ENCODE measurements at regions not wholly inside any gene's neighbourhood (a gene's known extent, or its start where the extent isn't known, plus 50 kb on each side); places are given as distances from the start of the nearest gene placed in this dataset.

GRCh38 chr13:67841071-67841470 lies 610.9 kb upstream of the PCDH9 start:
- Histone ChIP-seq H3K27ac (ENCODE audit: insufficient read depth, low read depth, low read length, poor library complexity, severe bottlenecking) (no peak overlapping the region), H3K4me3 (ENCODE audit: insufficient read depth, low read depth, low read length) (no peak overlapping the region), H3K36me3 (ENCODE audit: control insufficient read depth, insufficient read depth, low read length) (no peaks in the 10 kb centered on the region), H3K4me1 (ENCODE audit: control insufficient read depth, insufficient read depth, low read length) (no peaks in the 10 kb centered on the region), H3K27me3 (ENCODE audit: control insufficient read depth, insufficient read depth, low read length, poor library complexity, severe bottlenecking) (no peaks in the 10 kb centered on the region), H3K9me3 (ENCODE audit: control insufficient read depth, low read length) (no peaks in the 10 kb centered on the region)
- 86 to 88% methylated on average over 7 of the region's 7 CpGs for WGBS, 2 experiments

- Histone ChIP-seq H3K9me3 (ENCODE audit: control insufficient read depth, low read length) (no peaks in the 10 kb centered on the region), H3K27me3 (ENCODE audit: control insufficient read depth, insufficient read depth, low read length, poor library complexity, severe bottlenecking) (no peaks in the 10 kb centered on the region), H3K4me3 (ENCODE audit: insufficient read depth, low read depth, low read length) (no peak overlapping the region), H3K27ac (ENCODE audit: insufficient read depth, low read depth, low read length, poor library complexity, severe bottlenecking) (no peak overlapping the region), H3K36me3 (ENCODE audit: control insufficient read depth, insufficient read depth, low read length) (no peaks in the 10 kb centered on the region), H3K4me1 (ENCODE audit: control insufficient read depth, insufficient read depth, low read length) (no peaks in the 10 kb centered on the region)
These were observed 603.4 kb upstream of the PCDH9 start for GRCh38 chr13:67833564-67833963.

- no peaks in the 10 kb centered on the region for H3K4me1 ChIP-seq (ENCODE audit: control insufficient read depth, insufficient read depth, low read length)
- H3K27ac ChIP-seq (ENCODE audit: insufficient read depth, low read depth, low read length, poor library complexity, severe bottlenecking), result no peak overlapping the region
- WGBS, 2 experiments, result 86 to 93% methylated on average over 3 of the region's 3 CpGs
- H3K4me3 ChIP-seq (ENCODE audit: insufficient read depth, low read depth, low read length), result no peak overlapping the region
- no peaks in the 10 kb centered on the region for H3K36me3 ChIP-seq (ENCODE audit: control insufficient read depth, insufficient read depth, low read length)
- H3K9me3 ChIP-seq (ENCODE audit: control insufficient read depth, low read length), result peaks cover 3% of the 10 kb centered on the region
- no peaks in the 10 kb centered on the region for H3K27me3 ChIP-seq (ENCODE audit: control insufficient read depth, insufficient read depth, low read length, poor library complexity, severe bottlenecking)
These were observed 599.5 kb upstream of the PCDH9 start for GRCh38 chr13:67829641-67830040.

- Histone ChIP-seq H3K4me1 (ENCODE audit: control insufficient read depth, insufficient read depth, low read length) (no peaks in the 10 kb centered on the region), H3K4me3 (ENCODE audit: insufficient read depth, low read depth, low read length) (no peak overlapping the region), H3K27me3 (ENCODE audit: control insufficient read depth, insufficient read depth, low read length, poor library complexity, severe bottlenecking) (no peaks in the 10 kb centered on the region), H3K36me3 (ENCODE audit: control insufficient read depth, insufficient read depth, low read length) (no peaks in the 10 kb centered on the region), H3K27ac (ENCODE audit: insufficient read depth, low read depth, low read length, poor library complexity, severe bottlenecking) (no peak overlapping the region), H3K9me3 (ENCODE audit: control insufficient read depth, low read length) (peaks cover 3% of the 10 kb centered on the region)
These were observed 597.9 kb upstream of the PCDH9 start for GRCh38 chr13:67827992-67828391.

- Histone ChIP-seq H3K4me1 (ENCODE audit: control insufficient read depth, insufficient read depth, low read length) (no peaks in the 10 kb centered on the region), H3K27me3 (ENCODE audit: control insufficient read depth, insufficient read depth, low read length, poor library complexity, severe bottlenecking) (no peaks in the 10 kb centered on the region), H3K36me3 (ENCODE audit: control insufficient read depth, insufficient read depth, low read length) (no peaks in the 10 kb centered on the region), H3K27ac (ENCODE audit: insufficient read depth, low read depth, low read length, poor library complexity, severe bottlenecking) (no peak overlapping the region), H3K4me3 (ENCODE audit: insufficient read depth, low read depth, low read length) (no peak overlapping the region), H3K9me3 (ENCODE audit: control insufficient read depth, low read length) (peaks cover 3% of the 10 kb centered on the region)
- 95 to 96% methylated on average over 2 of the region's 2 CpGs for WGBS, 2 experiments
These were observed 591.5 kb upstream of the PCDH9 start for GRCh38 chr13:67821606-67822005.

- H3K4me1 ChIP-seq (ENCODE audit: control insufficient read depth, insufficient read depth, low read length), result no peaks in the 10 kb centered on the region
- H3K27me3 ChIP-seq (ENCODE audit: control insufficient read depth, insufficient read depth, low read length, poor library complexity, severe bottlenecking), result no peaks in the 10 kb centered on the region
- H3K4me3 ChIP-seq (ENCODE audit: insufficient read depth, low read depth, low read length), result no peak overlapping the region
- no peaks in the 10 kb centered on the region for H3K9me3 ChIP-seq (ENCODE audit: control insufficient read depth, low read length)
- no peaks in the 10 kb centered on the region for H3K36me3 ChIP-seq (ENCODE audit: control insufficient read depth, insufficient read depth, low read length)
- no peak overlapping the region for H3K27ac ChIP-seq (ENCODE audit: insufficient read depth, low read depth, low read length, poor library complexity, severe bottlenecking)
These were observed 576.7 kb upstream of the PCDH9 start for GRCh38 chr13:67806796-67807195.

GRCh38 chr13:67803118-67803517 lies 573.0 kb upstream of the PCDH9 start:
- Histone ChIP-seq H3K4me1 (ENCODE audit: control insufficient read depth, insufficient read depth, low read length) (no peaks in the 10 kb centered on the region), H3K27me3 (ENCODE audit: control insufficient read depth, insufficient read depth, low read length, poor library complexity, severe bottlenecking) (no peaks in the 10 kb centered on the region), H3K36me3 (ENCODE audit: control insufficient read depth, insufficient read depth, low read length) (no peaks in the 10 kb centered on the region), H3K9me3 (ENCODE audit: control insufficient read depth, low read length) (no peaks in the 10 kb centered on the region), H3K4me3 (ENCODE audit: insufficient read depth, low read depth, low read length) (no peak overlapping the region), H3K27ac (ENCODE audit: insufficient read depth, low read depth, low read length, poor library complexity, severe bottlenecking) (no peak overlapping the region)
- WGBS, 2 experiments, result 87 to 92% methylated on average over 8 of the region's 8 CpGs

GRCh38 chr13:67792151-67792676 lies 562.1 kb upstream of the PCDH9 start:
- Histone ChIP-seq H3K4me3 (ENCODE audit: insufficient read depth, low read depth, low read length) (no peak overlapping the region), H3K27me3 (ENCODE audit: control insufficient read depth, insufficient read depth, low read length, poor library complexity, severe bottlenecking) (no peaks in the 10 kb centered on the region), H3K4me1 (ENCODE audit: control insufficient read depth, insufficient read depth, low read length) (no peaks in the 10 kb centered on the region), H3K9me3 (ENCODE audit: control insufficient read depth, low read length) (no peaks in the 10 kb centered on the region), H3K36me3 (ENCODE audit: control insufficient read depth, insufficient read depth, low read length) (no peaks in the 10 kb centered on the region), H3K27ac (ENCODE audit: insufficient read depth, low read depth, low read length, poor library complexity, severe bottlenecking) (no peak overlapping the region)

- 93 to 97% methylated on average over 4 of the region's 4 CpGs for WGBS, 2 experiments
- Histone ChIP-seq H3K9me3 (ENCODE audit: control insufficient read depth, low read length) (no peaks in the 10 kb centered on the region), H3K4me3 (ENCODE audit: insufficient read depth, low read depth, low read length) (no peak overlapping the region), H3K36me3 (ENCODE audit: control insufficient read depth, insufficient read depth, low read length) (no peaks in the 10 kb centered on the region), H3K27ac (ENCODE audit: insufficient read depth, low read depth, low read length, poor library complexity, severe bottlenecking) (no peak overlapping the region), H3K4me1 (ENCODE audit: control insufficient read depth, insufficient read depth, low read length) (no peaks in the 10 kb centered on the region), H3K27me3 (ENCODE audit: control insufficient read depth, insufficient read depth, low read length, poor library complexity, severe bottlenecking) (no peaks in the 10 kb centered on the region)
These were observed 560.9 kb upstream of the PCDH9 start for GRCh38 chr13:67791047-67791446.

GRCh38 chr13:67776151-67776550 lies 546.0 kb upstream of the PCDH9 start:
- Histone ChIP-seq H3K27me3 (ENCODE audit: control insufficient read depth, insufficient read depth, low read length, poor library complexity, severe bottlenecking) (no peaks in the 10 kb centered on the region), H3K4me1 (ENCODE audit: control insufficient read depth, insufficient read depth, low read length) (no peaks in the 10 kb centered on the region), H3K4me3 (ENCODE audit: insufficient read depth, low read depth, low read length) (no peak overlapping the region), H3K36me3 (ENCODE audit: control insufficient read depth, insufficient read depth, low read length) (no peaks in the 10 kb centered on the region), H3K27ac (ENCODE audit: insufficient read depth, low read depth, low read length, poor library complexity, severe bottlenecking) (no peak overlapping the region), H3K9me3 (ENCODE audit: control insufficient read depth, low read length) (no peaks in the 10 kb centered on the region)
- WGBS, 2 experiments, result 79 to 91% methylated on average over 1 of the region's 3 CpGs

- Histone ChIP-seq H3K27me3 (ENCODE audit: control insufficient read depth, insufficient read depth, low read length, poor library complexity, severe bottlenecking) (no peaks in the 10 kb centered on the region), H3K27ac (ENCODE audit: insufficient read depth, low read depth, low read length, poor library complexity, severe bottlenecking) (no peak overlapping the region), H3K4me1 (ENCODE audit: control insufficient read depth, insufficient read depth, low read length) (no peaks in the 10 kb centered on the region), H3K36me3 (ENCODE audit: control insufficient read depth, insufficient read depth, low read length) (no peaks in the 10 kb centered on the region), H3K4me3 (ENCODE audit: insufficient read depth, low read depth, low read length) (no peak overlapping the region), H3K9me3 (ENCODE audit: control insufficient read depth, low read length) (no peaks in the 10 kb centered on the region)
These were observed 545.2 kb upstream of the PCDH9 start for GRCh38 chr13:67775359-67775758.
